ENCODE measurements at regions not wholly inside any gene's neighbourhood (a gene's known extent, or its start where the extent isn't known, plus 50 kb on each side); places are given as distances from the start of the nearest gene placed in this dataset.

- TF ChIP-seq MAX (CRISPR knock-in tag; IDR thresholded peaks at IDR 0.05) (no peak), CTCF (IDR thresholded peaks at IDR 0.05) (no peak), IRF1 (CRISPR knock-in tag; IDR thresholded peaks at IDR 0.05) (no peak), NFYB (CRISPR knock-in tag; conservative IDR thresholded peaks at IDR 0.05; ENCODE audit: low read depth) (no peak), FOXP4 (CRISPR knock-in tag; IDR thresholded peaks at IDR 0.05) (no peak)
Measured at GRCh38 chr7:67661-68395, 124.5 kb upstream of the FAM20C start.
